ENCODE measurements at regions not wholly inside any gene's neighbourhood (a gene's known extent, or its start where the extent isn't known, plus 50 kb on each side); places are given as distances from the start of the nearest gene placed in this dataset.

- H3K4me3 Mint-ChIP-seq: no peak overlapping the region
- peaks cover 13% of the 10 kb centered on the region for H3K4me1 Mint-ChIP-seq (ENCODE audit: unreplicated experiment)
- H3K9me3 Mint-ChIP-seq: no peaks in the 10 kb centered on the region
- no peaks in the 10 kb centered on the region for H3K36me3 Mint-ChIP-seq
- H3K27ac Mint-ChIP-seq: no peak overlapping the region
- DNase-seq (ENCODE audit: extremely low spot score, unreplicated experiment): no peak
- H3K27me3 Mint-ChIP-seq: peaks cover 58% of the 10 kb centered on the region
- TF ChIP-seq, protein P1, sequence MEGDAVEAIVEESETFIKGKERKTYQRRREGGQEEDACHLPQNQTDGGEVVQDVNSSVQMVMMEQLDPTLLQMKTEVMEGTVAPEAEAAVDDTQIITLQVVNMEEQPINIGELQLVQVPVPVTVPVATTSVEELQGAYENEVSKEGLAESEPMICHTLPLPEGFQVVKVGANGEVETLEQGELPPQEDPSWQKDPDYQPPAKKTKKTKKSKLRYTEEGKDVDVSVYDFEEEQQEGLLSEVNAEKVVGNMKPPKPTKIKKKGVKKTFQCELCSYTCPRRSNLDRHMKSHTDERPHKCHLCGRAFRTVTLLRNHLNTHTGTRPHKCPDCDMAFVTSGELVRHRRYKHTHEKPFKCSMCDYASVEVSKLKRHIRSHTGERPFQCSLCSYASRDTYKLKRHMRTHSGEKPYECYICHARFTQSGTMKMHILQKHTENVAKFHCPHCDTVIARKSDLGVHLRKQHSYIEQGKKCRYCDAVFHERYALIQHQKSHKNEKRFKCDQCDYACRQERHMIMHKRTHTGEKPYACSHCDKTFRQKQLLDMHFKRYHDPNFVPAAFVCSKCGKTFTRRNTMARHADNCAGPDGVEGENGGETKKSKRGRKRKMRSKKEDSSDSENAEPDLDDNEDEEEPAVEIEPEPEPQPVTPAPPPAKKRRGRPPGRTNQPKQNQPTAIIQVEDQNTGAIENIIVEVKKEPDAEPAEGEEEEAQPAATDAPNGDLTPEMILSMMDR (conservative IDR thresholded peaks at IDR 0.05): no peak
Measured at GRCh38 chr15:29348336-29348914, 78.8 kb upstream of the NSMCE3 start.

- peaks cover 58% of the 10 kb centered on the region for H3K27me3 Mint-ChIP-seq
- H3K4me1 Mint-ChIP-seq (ENCODE audit: unreplicated experiment): peaks cover 13% of the 10 kb centered on the region
- H3K36me3 Mint-ChIP-seq: no peaks in the 10 kb centered on the region
- no peak overlapping the region for H3K27ac Mint-ChIP-seq
- TF ChIP-seq, protein P1 (conservative IDR thresholded peaks at IDR 0.05): no peak
- no peak overlapping the region for H3K4me3 Mint-ChIP-seq
- DNase-seq (ENCODE audit: extremely low spot score, unreplicated experiment): no peak
- H3K9me3 Mint-ChIP-seq: no peaks in the 10 kb centered on the region
Measured at GRCh38 chr15:29346998-29347397, 77.4 kb upstream of the NSMCE3 start.

DNA sequence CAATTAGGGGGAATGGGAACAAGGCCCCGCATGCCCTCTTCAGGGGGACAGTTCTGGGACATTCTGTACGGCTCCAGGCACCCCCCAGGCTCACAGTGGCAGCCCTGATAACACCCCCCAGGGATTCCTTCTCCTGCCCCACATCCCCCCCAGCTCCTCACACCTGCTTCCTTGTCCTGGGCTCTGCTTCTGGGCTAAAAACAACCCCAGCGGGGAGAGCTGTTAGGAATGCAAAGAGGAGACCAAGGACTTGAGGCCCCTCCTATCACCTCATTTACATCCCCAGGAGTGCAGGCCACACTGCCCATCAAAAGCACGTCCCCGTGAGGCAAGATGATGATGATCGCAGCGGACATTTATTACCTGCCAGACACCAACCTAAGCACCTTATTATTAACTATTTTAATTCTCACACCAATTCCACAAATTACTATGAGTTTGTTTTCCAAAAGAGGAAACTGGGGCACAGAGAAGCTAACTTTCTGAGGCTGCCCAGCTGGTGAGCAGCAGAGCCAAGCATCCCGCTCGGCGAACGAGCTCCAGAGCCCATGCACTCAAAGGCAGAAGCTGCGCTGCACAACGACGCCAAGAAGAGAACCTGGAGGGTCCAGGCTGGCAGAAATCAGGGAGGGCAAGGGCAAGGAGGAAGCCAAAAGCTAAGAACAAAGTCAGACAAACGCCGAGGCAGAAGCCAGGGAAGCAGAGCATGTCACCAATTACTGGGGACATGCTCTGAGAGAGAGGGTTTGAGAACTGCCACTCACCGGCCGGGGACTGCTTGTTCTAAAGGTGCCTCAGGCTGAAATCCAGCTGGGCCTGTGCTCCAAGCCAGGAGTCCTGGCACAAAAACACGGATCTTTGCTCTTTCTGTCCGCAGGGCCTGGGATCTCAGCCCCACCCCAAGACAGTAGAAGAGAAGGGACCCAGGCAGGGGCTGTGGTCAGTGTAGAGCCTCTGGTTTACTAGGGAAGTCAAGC, 76.2 kb upstream of the NSMCE3 start:
- H3K9me3 Mint-ChIP-seq: no peaks in the 10 kb centered on the region
- TF ChIP-seq, protein P1 (conservative IDR thresholded peaks at IDR 0.05): no peak
- H3K36me3 Mint-ChIP-seq: no peaks in the 10 kb centered on the region
- H3K4me1 Mint-ChIP-seq (ENCODE audit: unreplicated experiment): peaks cover 13% of the 10 kb centered on the region
- no peak for DNase-seq (ENCODE audit: extremely low spot score, unreplicated experiment)
- no peak overlapping the region for H3K27ac Mint-ChIP-seq
- H3K27me3 Mint-ChIP-seq: peaks cover 63% of the 10 kb centered on the region
- no peak overlapping the region for H3K4me3 Mint-ChIP-seq

DNA sequence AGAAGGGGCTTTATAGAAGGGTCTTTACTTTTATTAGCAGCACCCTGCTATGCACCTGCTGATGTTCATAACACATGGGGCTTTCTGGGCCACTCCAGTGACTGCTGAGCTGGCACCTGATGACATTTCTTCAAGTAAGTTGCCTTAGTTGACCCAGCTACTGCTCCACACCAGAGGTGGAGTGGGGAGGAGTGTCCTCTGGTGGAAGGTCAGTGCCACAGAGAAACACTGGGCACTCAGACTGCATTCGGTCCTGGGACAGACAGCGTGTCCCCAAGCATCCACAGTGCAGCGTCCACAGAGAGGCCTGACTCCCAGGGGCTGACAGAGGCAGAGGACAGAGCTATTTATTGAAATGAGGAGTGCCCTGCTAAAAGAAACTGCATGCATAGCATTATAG, 74.9 kb upstream of the NSMCE3 start:
- Mint-ChIP-seq H3K36me3 (no peaks in the 10 kb centered on the region), H3K27ac (no peak overlapping the region), H3K9me3 (no peaks in the 10 kb centered on the region), H3K27me3 (peaks cover 64% of the 10 kb centered on the region), H3K4me1 (ENCODE audit: unreplicated experiment) (peaks cover 13% of the 10 kb centered on the region), H3K4me3 (no peak overlapping the region)
- TF ChIP-seq, protein P1 (conservative IDR thresholded peaks at IDR 0.05): no peak
- no peak for DNase-seq (ENCODE audit: extremely low spot score, unreplicated experiment)

- Mint-ChIP-seq H3K27me3 (peaks cover 62% of the 10 kb centered on the region), H3K27ac (no peak overlapping the region), H3K4me1 (ENCODE audit: unreplicated experiment) (peaks cover 10% of the 10 kb centered on the region), H3K4me3 (no peak overlapping the region), H3K9me3 (no peaks in the 10 kb centered on the region), H3K36me3 (no peaks in the 10 kb centered on the region)
- DNase-seq (ENCODE audit: extremely low spot score, unreplicated experiment): no peak
- TF ChIP-seq, protein P1 (conservative IDR thresholded peaks at IDR 0.05): no peak
Measured at GRCh38 chr15:29343229-29343628, 73.6 kb upstream of the NSMCE3 start.

Measured in type B pancreatic cell (in vitro differentiated cells).